Body of pancreas (tissue), 4 donors: ENCODE measurements at regions not wholly inside any gene's neighbourhood (a gene's known extent, or its start where the extent isn't known, plus 50 kb on each side); places are given as distances from the start of the nearest gene placed in this dataset.

Experiments
- POLR2A ChIP-seq, 3 donors: fragments of 450-650 bp; IDR thresholded peaks; one replicate each; pipeline ENCODE4 v1.6.1; 2016; ENCODE audit warnings: antibody characterized with exemption in 3 of 3, mild to moderate bottlenecking in 2 of 3
- TF ChIP-seq, protein P1 (sequence below), 7 experiments: fragments of 450-650 bp in 4 of 7; fragments of 200-600 bp in 3 of 7; sonication (generic) in 3 of 7; IDR thresholded peaks; one replicate each; pipeline ENCODE4 v1.5.1; 2016 to 2019; ENCODE audit warnings: antibody characterized with exemption in 7 of 7

DNA sequence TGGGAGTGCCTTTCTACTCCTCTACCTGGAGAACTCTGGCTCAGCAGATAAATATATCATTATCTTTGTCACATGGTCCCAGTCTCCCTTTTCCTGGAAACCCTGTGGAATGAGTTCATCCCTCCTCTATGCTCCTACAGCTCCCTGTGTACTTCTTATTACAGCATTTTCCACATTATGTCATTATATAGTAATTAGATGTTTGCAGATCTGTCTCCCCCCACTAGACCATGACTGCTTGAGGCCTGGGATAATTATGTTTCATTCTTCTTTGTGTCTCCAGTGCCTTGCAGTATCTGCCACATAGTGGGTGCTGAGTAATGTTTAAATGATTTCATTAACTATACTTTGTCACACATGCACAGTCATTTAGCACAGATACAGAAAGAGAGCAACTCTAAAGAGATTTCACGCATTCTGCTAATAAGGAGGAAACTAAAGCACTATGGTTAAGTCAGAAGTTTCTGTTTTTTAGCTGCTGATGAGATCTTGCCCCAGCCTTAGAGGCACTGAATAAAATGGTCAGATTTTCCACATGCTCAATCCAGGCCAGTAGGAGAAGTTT is 66.1 kb upstream of the DIAPH3 start:
- TF ChIP-seq, protein P1, sequence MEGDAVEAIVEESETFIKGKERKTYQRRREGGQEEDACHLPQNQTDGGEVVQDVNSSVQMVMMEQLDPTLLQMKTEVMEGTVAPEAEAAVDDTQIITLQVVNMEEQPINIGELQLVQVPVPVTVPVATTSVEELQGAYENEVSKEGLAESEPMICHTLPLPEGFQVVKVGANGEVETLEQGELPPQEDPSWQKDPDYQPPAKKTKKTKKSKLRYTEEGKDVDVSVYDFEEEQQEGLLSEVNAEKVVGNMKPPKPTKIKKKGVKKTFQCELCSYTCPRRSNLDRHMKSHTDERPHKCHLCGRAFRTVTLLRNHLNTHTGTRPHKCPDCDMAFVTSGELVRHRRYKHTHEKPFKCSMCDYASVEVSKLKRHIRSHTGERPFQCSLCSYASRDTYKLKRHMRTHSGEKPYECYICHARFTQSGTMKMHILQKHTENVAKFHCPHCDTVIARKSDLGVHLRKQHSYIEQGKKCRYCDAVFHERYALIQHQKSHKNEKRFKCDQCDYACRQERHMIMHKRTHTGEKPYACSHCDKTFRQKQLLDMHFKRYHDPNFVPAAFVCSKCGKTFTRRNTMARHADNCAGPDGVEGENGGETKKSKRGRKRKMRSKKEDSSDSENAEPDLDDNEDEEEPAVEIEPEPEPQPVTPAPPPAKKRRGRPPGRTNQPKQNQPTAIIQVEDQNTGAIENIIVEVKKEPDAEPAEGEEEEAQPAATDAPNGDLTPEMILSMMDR (IDR thresholded peaks at IDR 0.05), result no peak
- TF ChIP-seq POLR2A (IDR thresholded peaks at IDR 0.05), result no peak
